ENCODE measurements at regions not wholly inside any gene's neighbourhood (a gene's known extent, or its start where the extent isn't known, plus 50 kb on each side); places are given as distances from the start of the nearest gene placed in this dataset.

GRCh38 chr13:75061909-75062308 is 420.1 kb downstream of the TBC1D4 start:
- Histone ChIP-seq H3K27me3 (ENCODE audit: insufficient read depth, low read length, poor library complexity) (no peaks in the 10 kb centered on the region), H3K4me3 (ENCODE audit: low read length) (no peak overlapping the region), H3K36me3 (ENCODE audit: control insufficient read depth, insufficient read depth, low read length) (no peaks in the 10 kb centered on the region), H2BK5ac (ENCODE audit: low read length) (no peak overlapping the region), H3K56ac (ENCODE audit: low read length) (no peak overlapping the region), H3K79me1 (ENCODE audit: low read length) (no peaks in the 10 kb centered on the region), H3K18ac (ENCODE audit: low read length) (no peak overlapping the region), H4K5ac (ENCODE audit: low read length) (no peak overlapping the region), H2BK120ac (ENCODE audit: low read depth, low read length) (no peak overlapping the region), H3K4ac (ENCODE audit: low read depth, low read length) (no peak overlapping the region), H3K4me2 (ENCODE audit: low read length) (no peak overlapping the region), H3K27ac (ENCODE audit: low read depth, low read length) (no peak overlapping the region), H3K79me2 (ENCODE audit: control insufficient read depth, insufficient read depth, low read length) (no peaks in the 10 kb centered on the region), H3K23ac (ENCODE audit: low read length) (no peak overlapping the region), H3K9ac (ENCODE audit: low read length) (no peak overlapping the region), H4K8ac (ENCODE audit: low read depth, low read length) (no peak overlapping the region), H2BK15ac (replicated peaks; ENCODE audit: low read depth) (no peak overlapping the region), H2AK5ac (ENCODE audit: low read length) (no peak overlapping the region), H3K4me1 (ENCODE audit: control insufficient read depth, low read depth, low read length) (no peaks in the 10 kb centered on the region)
- no peak for DNase-seq

GRCh38 chr13:75055296-75055695 is 426.7 kb downstream of the TBC1D4 start:
- Histone ChIP-seq H3K9ac (ENCODE audit: low read length) (no peak overlapping the region), H2BK5ac (ENCODE audit: low read length) (no peak overlapping the region), H3K18ac (ENCODE audit: low read length) (no peak overlapping the region)

GRCh38 chr13:75052616-75053015 is 429.4 kb downstream of the TBC1D4 start:
- H3K79me1 ChIP-seq (ENCODE audit: low read length): no peaks in the 10 kb centered on the region
- no peak overlapping the region for H4K8ac ChIP-seq (ENCODE audit: low read depth, low read length)
- no peaks in the 10 kb centered on the region for H3K79me2 ChIP-seq (ENCODE audit: control insufficient read depth, insufficient read depth, low read length)
- H3K4me2 ChIP-seq (ENCODE audit: low read length): no peak overlapping the region
- H2BK15ac ChIP-seq (replicated peaks; ENCODE audit: low read depth): no peak overlapping the region
- no peak overlapping the region for H3K9ac ChIP-seq (ENCODE audit: low read length)
- H2BK5ac ChIP-seq (ENCODE audit: low read length): no peak overlapping the region
- H3K36me3 ChIP-seq (ENCODE audit: control insufficient read depth, insufficient read depth, low read length): no peaks in the 10 kb centered on the region
- H2AK5ac ChIP-seq (ENCODE audit: low read length): no peak overlapping the region
- H3K18ac ChIP-seq (ENCODE audit: low read length): no peak overlapping the region
- no peak overlapping the region for H3K23ac ChIP-seq (ENCODE audit: low read length)
- no peak overlapping the region for H3K4ac ChIP-seq (ENCODE audit: low read depth, low read length)
- no peaks in the 10 kb centered on the region for H3K4me1 ChIP-seq (ENCODE audit: control insufficient read depth, low read depth, low read length)
- no peak for DNase-seq
- H3K27me3 ChIP-seq (ENCODE audit: insufficient read depth, low read length, poor library complexity): no peaks in the 10 kb centered on the region
- no peak overlapping the region for H3K56ac ChIP-seq (ENCODE audit: low read length)
- no peak overlapping the region for H3K27ac ChIP-seq (ENCODE audit: low read depth, low read length)
- no peak overlapping the region for H3K4me3 ChIP-seq (ENCODE audit: low read length)
- H2BK120ac ChIP-seq (ENCODE audit: low read depth, low read length): no peak overlapping the region
- no peak overlapping the region for H4K5ac ChIP-seq (ENCODE audit: low read length)
- no CpG with 5 or more reads among the region's 6 CpGs for WGBS (ENCODE audit: extremely low coverage, insufficient coverage, low lambda C conversion rate)

More at GRCh38 chr13:75055296-75055695, 426.7 kb downstream of the TBC1D4 start:
- Histone ChIP-seq H3K79me2 (ENCODE audit: control insufficient read depth, insufficient read depth, low read length) (no peaks in the 10 kb centered on the region), H2AK5ac (ENCODE audit: low read length) (no peak overlapping the region), H2BK120ac (ENCODE audit: low read depth, low read length) (no peak overlapping the region), H3K27me3 (ENCODE audit: insufficient read depth, low read length, poor library complexity) (no peaks in the 10 kb centered on the region), H2BK15ac (replicated peaks; ENCODE audit: low read depth) (no peak overlapping the region), H4K5ac (ENCODE audit: low read length) (no peak overlapping the region), H3K4me1 (ENCODE audit: control insufficient read depth, low read depth, low read length) (no peaks in the 10 kb centered on the region), H3K4me2 (ENCODE audit: low read length) (no peak overlapping the region), H4K8ac (ENCODE audit: low read depth, low read length) (no peak overlapping the region), H3K4ac (ENCODE audit: low read depth, low read length) (no peak overlapping the region), H3K36me3 (ENCODE audit: control insufficient read depth, insufficient read depth, low read length) (no peaks in the 10 kb centered on the region), H3K4me3 (ENCODE audit: low read length) (no peak overlapping the region), H3K56ac (ENCODE audit: low read length) (no peak overlapping the region), H3K79me1 (ENCODE audit: low read length) (no peaks in the 10 kb centered on the region), H3K23ac (ENCODE audit: low read length) (no peak overlapping the region), H3K27ac (ENCODE audit: low read depth, low read length) (no peak overlapping the region)
- no peak for DNase-seq

- Histone ChIP-seq H2BK5ac (ENCODE audit: low read length) (no peak overlapping the region), H3K9ac (ENCODE audit: low read length) (no peak overlapping the region), H3K79me1 (ENCODE audit: low read length) (no peaks in the 10 kb centered on the region), H3K4me3 (ENCODE audit: low read length) (no peak overlapping the region), H3K79me2 (ENCODE audit: control insufficient read depth, insufficient read depth, low read length) (no peaks in the 10 kb centered on the region), H3K23ac (ENCODE audit: low read length) (no peak overlapping the region), H4K5ac (ENCODE audit: low read length) (no peak overlapping the region), H3K4ac (ENCODE audit: low read depth, low read length) (no peak overlapping the region), H3K56ac (ENCODE audit: low read length) (no peak overlapping the region), H4K8ac (ENCODE audit: low read depth, low read length) (no peak overlapping the region), H2BK15ac (replicated peaks; ENCODE audit: low read depth) (no peak overlapping the region), H3K4me2 (ENCODE audit: low read length) (no peak overlapping the region), H3K27ac (ENCODE audit: low read depth, low read length) (no peak overlapping the region), H3K4me1 (ENCODE audit: control insufficient read depth, low read depth, low read length) (no peaks in the 10 kb centered on the region), H2AK5ac (ENCODE audit: low read length) (no peak overlapping the region), H3K27me3 (ENCODE audit: insufficient read depth, low read length, poor library complexity) (no peaks in the 10 kb centered on the region), H3K36me3 (ENCODE audit: control insufficient read depth, insufficient read depth, low read length) (no peaks in the 10 kb centered on the region), H3K18ac (ENCODE audit: low read length) (no peak overlapping the region), H2BK120ac (ENCODE audit: low read depth, low read length) (no peak overlapping the region)
- peak; percentile 30 for DNase-seq
- WGBS (ENCODE audit: extremely low coverage, insufficient coverage, low lambda C conversion rate): no CpG with 5 or more reads among the region's 5 CpGs
These were observed 431.4 kb downstream of the TBC1D4 start for GRCh38 chr13:75050419-75051046.

- H3K27ac ChIP-seq (ENCODE audit: low read depth, low read length): no peak overlapping the region
- no peaks in the 10 kb centered on the region for H3K4me1 ChIP-seq (ENCODE audit: control insufficient read depth, low read depth, low read length)
- no peak overlapping the region for H3K4me2 ChIP-seq (ENCODE audit: low read length)
- no peak overlapping the region for H2BK120ac ChIP-seq (ENCODE audit: low read depth, low read length)
- H3K4me3 ChIP-seq (ENCODE audit: low read length): no peak overlapping the region
- H3K79me1 ChIP-seq (ENCODE audit: low read length): no peaks in the 10 kb centered on the region
- H4K5ac ChIP-seq (ENCODE audit: low read length): no peak overlapping the region
- H3K36me3 ChIP-seq (ENCODE audit: control insufficient read depth, insufficient read depth, low read length): no peaks in the 10 kb centered on the region
- H3K4ac ChIP-seq (ENCODE audit: low read depth, low read length): no peak overlapping the region
- no peak overlapping the region for H3K23ac ChIP-seq (ENCODE audit: low read length)
- WGBS (ENCODE audit: extremely low coverage, insufficient coverage, low lambda C conversion rate): no CpG with 5 or more reads among the region's 3 CpGs
- H3K18ac ChIP-seq (ENCODE audit: low read length): no peak overlapping the region
- H2AK5ac ChIP-seq (ENCODE audit: low read length): no peak overlapping the region
- H3K79me2 ChIP-seq (ENCODE audit: control insufficient read depth, insufficient read depth, low read length): no peaks in the 10 kb centered on the region
- H3K56ac ChIP-seq (ENCODE audit: low read length): no peak overlapping the region
- no peak overlapping the region for H4K8ac ChIP-seq (ENCODE audit: low read depth, low read length)
- no peak overlapping the region for H2BK5ac ChIP-seq (ENCODE audit: low read length)
- no peak for DNase-seq
- no peak overlapping the region for H2BK15ac ChIP-seq (replicated peaks; ENCODE audit: low read depth)
- H3K9ac ChIP-seq (ENCODE audit: low read length): no peak overlapping the region
- no peaks in the 10 kb centered on the region for H3K27me3 ChIP-seq (ENCODE audit: insufficient read depth, low read length, poor library complexity)
These were observed 432.1 kb downstream of the TBC1D4 start for GRCh38 chr13:75049735-75050335.

GRCh38 chr13:75042807-75043206 is 439.2 kb downstream of the TBC1D4 start:
- no CpG with 5 or more reads among the region's 1 CpG for WGBS (ENCODE audit: extremely low coverage, insufficient coverage, low lambda C conversion rate)
- H2BK5ac ChIP-seq (ENCODE audit: low read length): no peak overlapping the region
- H3K27ac ChIP-seq (ENCODE audit: low read depth, low read length): no peak overlapping the region
- H3K79me1 ChIP-seq (ENCODE audit: low read length): no peaks in the 10 kb centered on the region
- H3K4me2 ChIP-seq (ENCODE audit: low read length): no peak overlapping the region
- H3K9ac ChIP-seq (ENCODE audit: low read length): no peak overlapping the region
- H3K56ac ChIP-seq (ENCODE audit: low read length): no peak overlapping the region
- H3K18ac ChIP-seq (ENCODE audit: low read length): no peak overlapping the region
- no peaks in the 10 kb centered on the region for H3K79me2 ChIP-seq (ENCODE audit: control insufficient read depth, insufficient read depth, low read length)
- H2BK120ac ChIP-seq (ENCODE audit: low read depth, low read length): no peak overlapping the region
- H3K4ac ChIP-seq (ENCODE audit: low read depth, low read length): no peak overlapping the region
- no peak overlapping the region for H4K5ac ChIP-seq (ENCODE audit: low read length)
- no peak overlapping the region for H2BK15ac ChIP-seq (replicated peaks; ENCODE audit: low read depth)
- no peak overlapping the region for H4K8ac ChIP-seq (ENCODE audit: low read depth, low read length)
- H3K27me3 ChIP-seq (ENCODE audit: insufficient read depth, low read length, poor library complexity): no peaks in the 10 kb centered on the region
- DNase-seq: no peak
- H3K23ac ChIP-seq (ENCODE audit: low read length): no peak overlapping the region
- no peak overlapping the region for H3K4me3 ChIP-seq (ENCODE audit: low read length)
- H2AK5ac ChIP-seq (ENCODE audit: low read length): no peak overlapping the region
- no peaks in the 10 kb centered on the region for H3K4me1 ChIP-seq (ENCODE audit: control insufficient read depth, low read depth, low read length)
- no peaks in the 10 kb centered on the region for H3K36me3 ChIP-seq (ENCODE audit: control insufficient read depth, insufficient read depth, low read length)
